RPMI7951 (cell line): ENCODE measurements at regions not wholly inside any gene's neighbourhood (a gene's known extent, or its start where the extent isn't known, plus 50 kb on each side); places are given as distances from the start of the nearest gene placed in this dataset.

Experiments
- DNase-seq: peaks from one replicate; pipeline ENCODE4 v3.0.0-alpha.2; 2012; ENCODE audit warnings: low read depth

DNA sequence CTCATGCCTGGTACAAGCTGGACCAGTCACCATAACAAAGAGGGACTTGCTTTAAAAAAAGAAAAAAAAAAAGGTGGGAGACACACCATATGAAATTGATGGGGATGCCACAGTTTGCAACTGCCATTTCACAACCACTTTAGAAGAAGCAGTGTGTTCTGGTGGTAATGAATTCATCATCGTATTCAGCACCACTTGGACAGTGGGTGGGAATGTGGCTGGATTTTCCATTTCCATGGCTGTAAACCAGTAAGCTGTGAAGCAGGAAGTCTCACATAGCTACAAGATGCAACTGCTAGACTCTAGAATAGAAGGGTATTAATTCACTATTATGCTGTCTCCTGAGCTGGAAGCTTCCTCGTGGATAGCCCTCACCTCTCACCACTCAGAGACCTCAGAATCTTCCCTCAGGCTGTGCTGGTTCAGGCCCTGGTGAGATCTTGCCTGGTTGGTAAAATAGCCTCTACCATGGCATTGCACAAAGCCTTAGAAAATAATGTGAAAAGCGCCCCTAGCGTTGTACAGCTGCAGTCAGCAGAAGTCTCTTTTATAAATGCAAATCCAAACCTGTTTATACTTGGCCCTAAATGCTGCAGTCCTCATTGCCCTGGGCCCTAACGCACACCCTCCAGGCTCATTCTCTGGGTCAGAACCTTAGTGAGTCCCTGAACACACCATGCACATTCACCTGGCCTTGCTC lies 150.7 kb downstream of the KCTD15 start:
- DNase-seq = peak; percentile 19

DNA sequence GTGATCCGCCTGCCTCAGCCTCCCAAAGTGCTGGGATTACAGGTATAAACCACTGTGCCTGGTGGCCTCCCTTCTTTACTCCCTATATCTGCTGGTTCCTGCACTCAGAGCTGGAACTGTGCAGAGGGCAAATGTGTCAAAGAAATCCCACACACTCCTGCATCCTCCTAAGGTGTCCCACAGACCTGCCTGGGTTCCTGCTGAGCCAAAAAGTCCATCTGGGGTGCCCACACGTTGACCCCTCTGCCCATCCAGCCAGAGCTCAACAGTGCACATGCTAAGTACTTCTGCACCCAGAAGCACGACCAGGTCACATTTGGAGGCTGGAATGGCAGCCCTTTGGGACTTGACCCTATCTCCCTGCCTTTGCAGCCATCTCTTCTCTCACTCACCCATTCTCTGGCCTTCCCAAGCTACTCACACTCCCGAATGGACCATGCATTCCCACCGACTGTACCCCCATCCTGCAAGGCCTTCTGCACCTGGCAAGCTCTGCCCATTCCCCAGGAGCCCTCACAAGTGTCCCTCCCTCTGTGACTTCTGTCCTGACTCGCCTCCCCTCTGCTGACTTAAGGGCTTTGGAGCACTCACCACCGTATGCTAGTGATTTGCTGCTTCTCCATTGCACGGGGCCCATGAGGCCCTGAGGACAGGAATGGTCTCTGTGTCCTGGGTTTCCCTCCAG lies 152.1 kb downstream of the KCTD15 start:
- DNase-seq = no peak

DNA sequence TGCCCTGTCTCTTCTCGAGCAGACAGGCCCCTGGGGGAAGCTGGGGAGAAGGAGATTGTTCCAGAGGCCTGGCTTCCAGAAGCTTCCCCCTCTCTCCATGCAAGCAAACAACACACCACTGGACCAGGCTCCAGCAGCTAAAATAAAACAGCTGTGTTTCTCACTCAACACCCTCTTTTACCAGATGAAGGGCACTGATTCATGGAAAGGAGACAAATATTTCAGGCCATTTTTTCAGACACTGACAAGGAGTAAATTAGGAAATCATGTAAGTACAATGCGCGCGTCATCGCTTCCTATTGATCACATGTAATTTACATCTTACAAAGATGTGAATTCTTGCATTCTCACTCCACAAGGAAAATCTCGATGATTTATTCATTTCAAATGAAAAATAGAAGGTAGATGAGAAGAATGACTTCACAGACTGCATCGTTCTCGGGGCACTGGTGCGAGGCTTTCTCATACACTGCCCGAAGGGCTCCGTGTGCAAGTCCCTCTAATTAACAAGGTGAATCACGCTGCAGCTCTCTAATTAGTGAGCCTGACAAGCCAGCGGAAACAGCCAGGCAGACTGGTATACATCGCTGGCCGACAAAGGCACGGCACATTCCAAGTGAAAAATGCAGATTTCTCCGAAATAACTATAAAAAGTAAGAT lies 153.6 kb downstream of the KCTD15 start:
- DNase-seq = no peak

DNA sequence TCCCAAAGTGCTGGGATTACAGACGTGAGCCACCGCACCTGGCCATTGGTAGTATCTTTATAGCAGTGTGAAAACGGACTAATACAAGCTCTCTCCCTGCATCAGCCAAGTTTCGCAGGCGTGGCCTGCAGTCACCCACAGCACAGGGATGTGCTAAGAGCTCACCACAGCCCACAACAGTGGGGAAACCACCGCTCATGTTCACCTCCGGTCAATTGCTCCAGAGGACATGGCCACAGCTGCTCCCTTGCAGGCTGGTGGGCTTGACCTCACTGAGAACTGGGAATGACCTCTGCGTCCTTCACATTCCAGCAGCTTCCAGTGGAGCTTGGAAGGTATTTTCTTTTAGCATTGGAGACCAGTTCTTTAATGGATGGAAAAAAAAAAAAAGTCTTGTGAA lies 156.4 kb downstream of the KCTD15 start:
- peak; percentile 70 for DNase-seq

DNA sequence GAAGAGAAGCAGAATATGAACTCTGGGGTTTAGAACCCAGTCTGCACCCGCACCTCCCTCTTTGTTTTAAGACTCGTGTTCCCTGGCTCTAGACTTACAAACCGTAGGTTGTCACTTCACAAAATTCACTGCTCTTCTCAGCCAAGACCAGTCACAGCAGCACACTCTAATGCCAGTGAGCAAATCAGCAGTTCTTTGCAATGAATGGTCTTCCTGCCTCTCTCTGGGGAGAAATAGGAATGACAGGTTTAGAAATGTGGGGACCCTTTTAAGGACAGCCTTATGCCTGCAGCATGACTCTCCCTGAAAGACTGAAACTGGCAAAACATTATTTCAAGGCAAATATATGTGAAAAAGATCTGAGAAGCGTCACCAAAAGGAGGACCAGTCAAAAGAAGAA lies 156.9 kb downstream of the KCTD15 start:
- DNase-seq = peak; percentile 33

DNA sequence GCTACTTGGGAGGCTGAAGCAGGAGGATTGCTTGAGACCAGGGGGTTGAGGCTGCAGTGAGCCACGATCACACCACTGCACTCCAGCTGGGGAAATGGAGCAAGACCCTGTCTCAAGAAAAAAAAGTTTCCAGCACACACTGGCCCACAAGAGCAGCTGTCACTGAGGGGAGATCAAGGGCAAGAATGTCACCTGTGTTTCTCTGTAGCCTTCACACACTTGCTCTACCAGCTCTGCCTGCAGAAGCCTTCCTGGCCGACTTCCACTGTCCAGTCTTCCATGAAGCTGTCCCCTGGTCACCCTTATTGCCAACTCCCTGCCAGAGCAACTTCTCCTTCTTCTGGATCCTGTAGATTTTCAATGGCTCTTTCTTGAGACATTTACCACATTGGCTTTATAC lies 158.0 kb downstream of the KCTD15 start:
- DNase-seq = no peak

DNA sequence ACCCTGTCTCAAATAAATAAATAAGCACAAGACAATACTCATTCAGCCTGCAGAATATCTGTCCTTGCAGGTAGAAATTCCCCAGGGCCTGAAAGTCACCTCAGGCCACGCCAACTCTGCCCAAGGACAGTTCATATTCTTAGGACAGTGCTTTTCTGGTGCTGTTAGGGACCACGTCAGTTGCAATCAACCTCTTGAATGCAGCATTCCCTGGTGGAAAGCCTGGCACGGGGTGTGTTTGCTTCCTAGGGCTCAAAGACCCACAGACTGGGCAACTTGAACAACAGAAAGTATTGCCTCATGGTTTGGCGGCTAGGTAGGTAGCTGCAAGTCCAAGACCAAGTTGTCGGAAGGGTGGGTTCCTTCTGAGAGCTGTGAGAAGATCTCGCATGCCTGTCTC lies 160.3 kb downstream of the KCTD15 start:
- no peak for DNase-seq

DNA sequence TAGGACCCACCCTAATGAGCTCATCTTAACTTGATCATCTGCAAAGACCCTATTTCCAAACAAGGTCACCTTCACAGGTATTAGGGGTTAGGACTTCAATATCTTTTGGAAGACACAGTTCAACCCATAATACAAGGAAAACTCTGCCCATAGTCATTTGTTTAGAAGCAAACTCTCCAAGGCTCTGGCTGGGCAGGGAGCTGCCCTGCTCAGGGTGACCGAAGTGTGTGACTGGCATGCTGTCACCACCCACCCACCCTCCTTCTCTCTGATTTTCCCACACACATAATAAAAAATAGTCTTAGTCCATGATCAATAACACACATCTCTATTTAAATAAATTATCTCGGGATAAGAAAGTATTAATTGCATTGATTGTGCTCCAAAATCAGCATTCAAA lies 161.1 kb downstream of the KCTD15 start:
- DNase-seq = no peak

DNA sequence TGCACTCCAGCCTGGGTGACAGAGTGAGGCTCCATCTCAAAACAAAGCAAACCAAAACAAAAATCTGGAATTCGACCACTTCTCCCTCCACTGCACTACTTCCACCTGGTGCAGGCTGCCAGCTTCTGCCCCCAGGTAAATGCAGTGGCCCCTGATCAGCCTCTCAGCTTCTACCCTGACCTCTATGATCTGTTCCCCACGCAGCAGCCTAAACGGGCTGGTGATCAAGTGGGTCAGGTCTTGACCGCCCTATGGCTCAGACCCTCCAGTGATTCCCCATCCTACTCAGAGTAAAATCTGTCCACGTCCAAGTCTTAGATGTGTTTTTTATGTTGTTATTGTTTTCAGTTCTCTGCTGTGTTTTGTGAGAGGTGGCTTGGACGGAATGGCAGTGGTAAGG lies 163.9 kb downstream of the KCTD15 start:
- DNase-seq = no peak

DNA sequence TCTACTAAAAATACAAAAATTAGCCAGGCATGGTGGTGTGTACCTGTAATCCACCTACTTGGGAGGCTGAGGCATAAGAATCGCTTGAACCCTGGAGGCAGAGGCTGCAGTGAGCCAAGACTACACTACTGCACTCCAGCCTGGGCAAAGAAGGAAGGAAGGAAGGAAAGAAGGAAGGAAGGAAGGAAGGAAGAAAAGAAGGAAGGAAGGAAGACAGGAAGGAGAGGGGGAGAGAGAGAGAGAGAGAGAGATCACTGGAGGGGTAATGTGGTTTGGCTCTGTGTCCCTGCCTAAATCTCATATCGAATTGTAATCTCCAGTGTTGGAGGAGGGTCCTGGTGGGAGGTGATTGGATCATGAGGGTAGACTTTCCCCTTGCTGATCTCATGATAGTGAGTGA lies 165.5 kb downstream of the KCTD15 start:
- no peak for DNase-seq

DNA sequence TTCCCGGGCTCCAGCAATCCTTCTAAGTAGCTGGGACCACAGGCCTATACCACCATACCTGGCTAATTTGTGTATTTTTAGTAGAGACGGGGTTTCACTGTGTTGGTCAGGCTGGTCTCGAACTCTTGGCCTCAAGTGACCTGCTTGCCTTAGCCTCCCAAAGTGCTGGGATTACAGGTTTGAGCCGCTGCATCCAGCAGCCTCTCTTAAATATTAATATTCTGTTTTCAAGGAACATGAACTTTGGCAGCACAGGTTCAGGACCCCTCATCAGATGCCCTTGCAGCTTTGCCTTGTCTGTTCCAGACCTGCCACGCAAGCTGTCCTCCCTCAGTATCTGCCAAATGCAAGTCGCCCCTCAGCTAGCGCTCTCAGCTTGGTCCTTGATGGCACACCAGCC lies 166.8 kb downstream of the KCTD15 start:
- no peak for DNase-seq

DNA sequence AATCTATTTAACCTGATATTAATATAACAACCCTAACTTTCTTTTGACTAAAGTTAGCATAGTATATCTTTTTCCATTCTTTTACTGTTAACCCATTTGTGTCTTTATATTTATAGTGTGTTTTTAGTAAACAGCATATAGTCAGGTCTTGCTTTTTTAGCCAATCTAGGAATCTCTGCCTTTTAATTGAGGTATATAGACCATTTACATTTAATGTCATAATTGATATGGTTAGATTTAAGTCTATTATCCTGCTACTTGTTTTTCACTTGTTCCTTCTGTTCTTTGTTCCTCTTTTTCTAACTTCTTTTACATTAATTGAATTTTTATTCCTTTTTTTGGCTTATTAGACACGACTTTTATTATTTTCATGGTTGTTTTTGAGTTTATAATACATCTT lies 174.4 kb downstream of the KCTD15 start:
- no peak for DNase-seq

DNA sequence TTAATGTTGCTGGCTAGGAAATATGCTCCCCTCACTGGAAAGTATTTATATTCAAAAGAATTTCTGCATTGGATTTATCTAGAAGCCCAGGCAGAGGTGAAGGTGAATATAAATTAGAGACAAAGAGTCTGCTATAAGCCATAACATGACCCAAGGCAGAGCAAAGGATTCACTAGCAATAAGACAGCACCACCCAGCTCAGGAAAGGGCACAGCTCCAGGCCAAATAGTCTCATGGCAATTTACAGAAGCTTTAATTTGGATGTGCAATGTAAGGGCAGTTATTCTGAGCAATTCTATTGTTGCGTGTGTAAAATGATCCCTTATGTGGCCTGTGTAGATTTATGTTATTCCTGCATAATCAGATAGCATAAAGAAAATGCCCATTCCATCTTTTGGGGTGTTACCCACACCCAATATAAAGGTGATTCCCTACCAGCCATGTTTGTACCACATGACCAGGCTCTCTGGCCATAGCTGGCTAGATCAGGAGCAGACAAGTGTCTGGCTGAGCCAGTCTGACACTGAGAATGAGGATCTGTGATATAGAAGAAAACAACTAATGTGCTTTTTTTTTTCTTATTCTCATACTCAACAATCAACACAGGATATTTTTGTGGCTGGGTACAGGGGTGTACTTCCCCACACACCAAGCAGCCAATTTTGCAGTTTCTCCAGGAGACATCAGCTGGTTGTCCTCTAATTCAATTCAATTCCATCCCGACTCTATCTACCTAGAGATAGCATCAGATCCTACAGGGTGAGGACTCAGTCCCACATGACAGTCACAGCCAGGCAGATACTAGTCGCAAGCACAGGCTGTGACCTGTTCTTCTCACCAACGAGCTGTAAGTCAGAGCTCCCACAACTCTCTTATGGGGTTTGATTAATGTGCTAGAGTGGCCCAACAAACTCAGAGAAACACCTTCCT lies 181.4 kb downstream of the KCTD15 start:
- no peak for DNase-seq

DNA sequence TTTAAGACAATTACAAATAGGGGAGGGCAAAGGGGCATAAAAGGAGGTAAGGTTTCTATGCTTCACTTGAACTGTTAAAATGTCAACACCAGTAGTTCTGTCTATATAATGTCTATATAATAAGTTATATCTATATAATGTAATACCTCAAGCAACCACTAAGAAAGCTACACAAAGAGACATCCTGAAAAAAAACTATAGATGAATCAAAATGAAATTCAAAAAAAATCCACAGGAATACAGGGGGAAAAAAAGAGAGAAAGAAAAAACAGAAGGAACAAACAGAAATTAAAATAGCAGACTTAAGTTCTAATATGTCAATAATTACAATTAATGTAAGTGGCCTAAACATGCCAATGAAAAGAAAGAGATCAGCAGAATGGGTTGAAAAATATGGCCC lies 186.0 kb downstream of the KCTD15 start:
- no peak for DNase-seq

DNA sequence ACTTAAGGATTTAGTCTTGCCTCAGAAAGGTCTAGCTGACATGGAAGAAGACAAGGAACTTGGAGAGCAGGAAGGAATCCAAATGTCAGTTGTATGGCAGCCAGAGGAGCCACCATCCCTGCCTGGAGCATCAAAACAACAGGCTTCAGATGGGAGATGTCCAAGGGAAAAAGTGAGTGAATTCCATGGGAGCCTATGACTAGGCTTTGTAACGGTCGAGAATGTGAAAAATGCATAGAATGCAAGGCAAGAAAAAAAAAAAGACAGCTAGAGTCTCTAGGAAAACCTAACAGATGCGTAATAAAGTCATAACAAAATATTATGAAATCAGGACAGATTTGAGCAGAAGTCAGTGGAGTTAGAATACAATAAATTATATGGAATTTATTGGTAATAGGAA lies 183.7 kb upstream of the LSM14A start:
- DNase-seq = no peak

DNA sequence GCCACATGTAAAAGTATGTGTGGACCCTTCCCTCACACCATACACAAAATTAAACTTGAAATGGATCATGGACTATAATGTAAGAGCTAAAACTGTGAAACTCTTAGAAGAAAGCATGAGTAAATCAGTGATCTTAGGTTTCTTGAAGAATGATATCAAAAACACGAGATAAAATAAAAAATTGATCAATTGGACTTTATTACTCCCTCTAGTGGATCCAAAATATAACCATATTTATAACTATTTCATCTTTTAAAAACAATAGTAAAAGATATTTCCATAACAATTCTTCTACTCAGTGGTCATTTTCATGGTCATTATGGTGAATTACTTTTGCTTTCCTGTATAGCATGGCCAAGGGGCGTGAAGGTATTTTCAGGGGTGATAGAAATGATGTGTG lies 174.6 kb upstream of the LSM14A start:
- DNase-seq = no peak

DNA sequence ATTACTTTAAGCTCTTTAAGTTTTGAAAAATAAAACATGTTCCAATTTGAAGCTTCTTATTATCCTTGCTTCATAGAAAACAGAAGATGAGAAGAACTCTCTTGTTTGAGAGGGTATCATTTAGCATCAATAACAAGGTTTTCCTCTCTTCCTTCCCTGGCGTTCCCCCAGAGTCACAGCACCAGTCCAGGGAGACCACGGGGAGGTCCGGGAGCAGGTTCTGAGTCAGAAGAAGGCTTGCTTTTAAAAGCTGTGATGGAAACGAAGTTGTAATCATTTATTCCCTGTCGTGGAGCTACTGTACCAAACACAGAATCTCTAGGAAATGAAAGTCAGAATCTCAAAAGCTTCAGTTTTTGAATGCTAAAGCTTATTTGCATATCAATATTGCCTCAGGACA lies 174.0 kb upstream of the LSM14A start:
- peak; percentile 55 for DNase-seq

DNA sequence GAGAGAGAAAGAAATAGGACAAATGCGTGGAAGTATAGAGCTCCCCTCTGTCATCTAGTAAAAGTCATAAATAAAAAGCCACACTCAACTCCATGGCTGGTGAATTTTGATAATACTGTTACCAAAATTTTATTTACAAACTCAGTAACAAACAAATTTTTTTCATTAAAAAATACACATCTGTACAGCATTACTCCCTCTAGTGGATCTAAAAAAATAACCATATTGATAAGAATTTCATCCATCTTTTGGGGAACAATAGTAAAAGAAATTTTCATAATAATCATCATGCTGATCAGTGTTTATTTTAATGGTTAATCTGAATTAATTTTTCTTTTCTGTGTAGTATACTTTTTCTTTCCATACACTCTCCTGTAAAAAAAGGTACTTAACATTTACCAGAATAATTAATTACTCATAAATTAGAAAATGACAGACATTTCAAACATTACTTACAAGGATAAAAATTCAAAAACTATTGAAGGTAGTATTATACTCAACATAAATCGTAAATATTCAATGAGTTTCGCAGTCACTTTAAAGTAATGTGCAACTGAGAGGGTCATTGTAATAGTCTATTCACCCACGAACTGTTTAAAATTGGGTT lies 173.5 kb upstream of the LSM14A start:
- DNase-seq = peak; percentile 14

DNA sequence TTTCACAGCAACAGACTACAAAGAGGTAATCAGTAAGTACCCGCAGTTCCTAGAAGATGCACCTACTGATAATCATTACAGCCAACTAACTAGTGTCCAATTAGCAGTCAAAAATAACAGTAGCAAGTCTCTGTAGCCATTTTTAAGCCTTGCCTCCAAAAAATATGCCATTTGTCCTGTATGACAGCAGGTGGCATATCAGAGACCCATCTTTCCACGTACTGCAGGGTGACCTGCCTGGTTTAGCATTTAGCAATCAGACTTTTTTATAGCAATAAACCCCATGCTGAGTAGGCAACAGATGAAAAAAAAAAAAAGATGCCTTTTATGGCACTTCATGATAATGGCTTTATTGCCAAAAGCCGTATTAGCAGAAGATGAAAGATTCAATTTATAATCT lies 155.3 kb upstream of the LSM14A start:
- DNase-seq = no peak

DNA sequence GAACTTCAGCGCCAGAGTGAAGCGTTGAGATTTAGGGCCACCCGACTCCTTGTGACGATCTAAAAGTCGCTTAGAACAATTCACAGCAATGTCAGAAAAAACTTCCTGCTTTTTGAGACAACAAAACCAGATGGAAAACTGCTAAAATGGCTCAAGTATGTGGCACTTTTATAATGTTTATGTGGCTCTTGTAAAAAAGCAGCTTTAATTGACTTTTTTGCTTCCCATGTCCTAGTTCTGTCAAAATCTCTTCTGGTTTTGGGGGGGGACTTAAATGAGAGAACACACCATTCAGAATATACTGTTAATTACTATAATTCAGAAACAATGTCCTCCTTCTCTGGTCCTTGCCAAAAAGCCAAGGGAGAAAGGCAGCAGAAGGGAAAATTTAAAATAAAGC lies 154.7 kb upstream of the LSM14A start:
- DNase-seq = no peak

DNA sequence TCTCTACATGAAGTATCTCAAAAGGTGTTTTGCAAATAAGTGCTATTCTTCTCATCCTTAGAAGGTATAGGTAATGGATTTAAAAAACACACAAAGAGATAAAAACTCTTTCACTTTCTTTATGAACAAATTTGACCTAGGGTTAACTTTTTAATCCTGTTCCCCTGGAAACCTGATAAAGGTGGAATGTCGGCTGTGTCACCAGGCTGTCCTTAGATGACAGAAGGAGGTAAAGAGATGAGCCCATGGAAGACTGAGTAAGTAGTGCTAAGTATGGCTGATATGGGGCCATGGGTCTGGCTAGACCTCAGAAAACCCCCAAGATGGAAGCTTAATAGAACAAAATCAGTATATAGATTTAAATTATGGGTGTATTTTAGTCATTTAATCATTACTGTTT lies 153.8 kb upstream of the LSM14A start:
- no peak for DNase-seq

DNA sequence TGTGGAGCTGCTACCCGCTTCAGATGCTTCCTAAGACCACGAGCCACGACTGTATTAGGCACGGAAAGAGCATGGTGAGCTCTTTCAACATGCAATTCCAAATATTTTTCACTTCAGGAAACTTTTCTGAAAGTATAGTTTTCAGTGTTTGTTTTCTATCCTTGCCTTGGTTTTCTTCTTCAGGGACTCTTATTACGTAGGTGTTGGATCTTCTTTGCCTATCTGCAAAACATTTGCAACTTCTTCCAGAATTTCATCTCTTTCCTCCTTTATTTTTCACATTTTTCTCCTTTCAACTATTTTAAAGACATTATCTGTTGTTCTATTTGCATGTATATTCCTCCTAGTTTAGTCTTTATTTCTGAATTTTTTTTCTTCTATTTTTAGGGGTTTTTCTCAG lies 148.9 kb upstream of the LSM14A start:
- no peak for DNase-seq
